Putamen (tissue), 1 donor: ENCODE measurements at regions not wholly inside any gene's neighbourhood (a gene's known extent, or its start where the extent isn't known, plus 50 kb on each side); places are given as distances from the start of the nearest gene placed in this dataset.
"Not testable (repeated sequence)": the region's sequence is repeated elsewhere in the genome, so short reads cannot be mapped to it uniquely, and the experiment has no call there.

Source experiments
- DNase-seq: peaks from one replicate; pipeline ENCODE4 v3.0.0-alpha.2; 2016; ENCODE audit warnings: low spot score

GRCh38 chr18:56316727-56317126, 321.7 kb downstream of the TXNL1 start:
- DNase-seq: no peak

- no peak for DNase-seq
Measured at GRCh38 chr18:56315363-56315762, 323.0 kb downstream of the TXNL1 start.

- DNase-seq: no peak
Measured at GRCh38 chr18:56314396-56314795, 324.0 kb downstream of the TXNL1 start.

GRCh38 chr18:56312551-56313335, 325.6 kb downstream of the TXNL1 start:
- no peak for DNase-seq

GRCh38 chr18:56309104-56309503, 329.3 kb downstream of the TXNL1 start:
- DNase-seq: no peak

- no peak for DNase-seq
Measured at GRCh38 chr18:56307354-56308170, 330.8 kb downstream of the TXNL1 start.

- DNase-seq: no peak
Measured at GRCh38 chr18:56306797-56307196, 331.6 kb downstream of the TXNL1 start.

- DNase-seq: no peak
Measured at GRCh38 chr18:56305583-56305982, 332.8 kb downstream of the TXNL1 start.

GRCh38 chr18:56302156-56302555, 336.2 kb downstream of the TXNL1 start:
- DNase-seq: no peak

GRCh38 chr18:56299740-56300139, 338.7 kb downstream of the TXNL1 start:
- no peak for DNase-seq

GRCh38 chr18:56298935-56299334, 339.5 kb downstream of the TXNL1 start:
- no peak for DNase-seq

GRCh38 chr18:56296381-56296780, 342.0 kb downstream of the TXNL1 start:
- no peak for DNase-seq

- DNase-seq: no peak
Measured at GRCh38 chr18:56294484-56295183, 343.8 kb downstream of the TXNL1 start.

GRCh38 chr18:56291294-56291693, 347.1 kb downstream of the TXNL1 start:
- DNase-seq: no peak

GRCh38 chr18:56289381-56289780, 349.0 kb downstream of the TXNL1 start:
- DNase-seq: no peak

- DNase-seq: peak; percentile 34
Measured at GRCh38 chr18:56286775-56287325, 351.5 kb downstream of the TXNL1 start.

- DNase-seq: no peak
Measured at GRCh38 chr18:56285387-56286065, 352.9 kb downstream of the TXNL1 start.

GRCh38 chr18:56284319-56284718, 354.1 kb downstream of the TXNL1 start:
- peak; percentile 58 for DNase-seq

GRCh38 chr18:56283316-56283715, 355.1 kb downstream of the TXNL1 start:
- no peak for DNase-seq

- no peak for DNase-seq
Measured at GRCh38 chr18:56282234-56283104, 355.9 kb downstream of the TXNL1 start.

- DNase-seq: not testable (repeated sequence)
Measured at GRCh38 chr18:56279816-56280215, 358.6 kb downstream of the TXNL1 start.
